GM18873 (cell line): ENCODE measurements at regions not wholly inside any gene's neighbourhood (a gene's known extent, or its start where the extent isn't known, plus 50 kb on each side); places are given as distances from the start of the nearest gene placed in this dataset.
"Not testable (repeated sequence)": the region's sequence is repeated elsewhere in the genome, so short reads cannot be mapped to it uniquely, and the experiment has no call there.

ENCODE experiments used
- ATAC-seq: cut with Tn5 transposase; IDR thresholded peaks from one replicate; pipeline ENCODE4 v1.9.1; 2021; ENCODE audit warnings: mild to moderate bottlenecking, moderate library complexity, moderate number of reproducible peaks; ENCODE audit not compliant: unreplicated experiment, low FRiP score

GRCh38 chr12:92259291-92259690, 113.6 kb upstream of the BTG1 start:
- ATAC-seq, result no peak

- no peak for ATAC-seq
These were observed 111.6 kb upstream of the BTG1 start for GRCh38 chr12:92257261-92257660.

- no peak for ATAC-seq
These were observed 110.1 kb upstream of the BTG1 start for GRCh38 chr12:92255741-92256140.

- no peak for ATAC-seq
These were observed 107.7 kb upstream of the BTG1 start for GRCh38 chr12:92253301-92253700.

- ATAC-seq, result no peak
These were observed 103.3 kb upstream of the BTG1 start for GRCh38 chr12:92248977-92249376.

- no peak for ATAC-seq
These were observed 98.4 kb upstream of the BTG1 start for GRCh38 chr12:92244036-92244435.

- no peak for ATAC-seq
These were observed 97.3 kb upstream of the BTG1 start for GRCh38 chr12:92242907-92243306.

- no peak for ATAC-seq
These were observed 92.3 kb upstream of the BTG1 start for GRCh38 chr12:92237762-92238523.

- no peak for ATAC-seq
These were observed 91.6 kb upstream of the BTG1 start for GRCh38 chr12:92237262-92237661.

- no peak for ATAC-seq
These were observed 90.2 kb upstream of the BTG1 start for GRCh38 chr12:92235703-92236472.

GRCh38 chr12:92234533-92234932, 88.9 kb upstream of the BTG1 start:
- no peak for ATAC-seq

GRCh38 chr12:92233346-92234015, 87.8 kb upstream of the BTG1 start:
- ATAC-seq, result no peak

GRCh38 chr12:92232371-92232932, 86.8 kb upstream of the BTG1 start:
- not testable (repeated sequence) for ATAC-seq

- not testable (repeated sequence) for ATAC-seq
These were observed 86.3 kb upstream of the BTG1 start for GRCh38 chr12:92231945-92232344.

GRCh38 chr12:92231532-92231931, 85.9 kb upstream of the BTG1 start:
- not testable (repeated sequence) for ATAC-seq

- ATAC-seq, result no peak
These were observed 83.7 kb upstream of the BTG1 start for GRCh38 chr12:92229381-92229780.

GRCh38 chr12:92226961-92227360, 81.3 kb upstream of the BTG1 start:
- ATAC-seq, result no peak

GRCh38 chr12:92226071-92226661, 80.5 kb upstream of the BTG1 start:
- ATAC-seq, result no peak

GRCh38 chr12:92224685-92225331, 79.2 kb upstream of the BTG1 start:
- no peak for ATAC-seq

- ATAC-seq, result no peak
These were observed 77.8 kb upstream of the BTG1 start for GRCh38 chr12:92223481-92223880.
